Calu3 (cell line): ENCODE measurements at regions not wholly inside any gene's neighbourhood (a gene's known extent, or its start where the extent isn't known, plus 50 kb on each side); places are given as distances from the start of the nearest gene placed in this dataset.
"Not testable (repeated sequence)": the region's sequence is repeated elsewhere in the genome, so short reads cannot be mapped to it uniquely, and the experiment has no call there.

Experiments used
- BruUV-seq: library from RNA; stranded (reverse); fragments of 400-500 nt; replicated peaks from 2 replicates; lab custom pipeline; 2021; lab: Mats Ljungman, UMichigan
- CTCF ChIA-PET: fragments of 300-600 bp; sonication (Branson Sonifier 250); formaldehyde crosslinking; loops from one replicate; lab custom pipeline; 2022; ENCODE audit warnings: antibody characterized with exemption; lab: Charles Lee
- DNase-seq: peaks from one replicate; pipeline ENCODE4 v3.0.0; 2022
- H3K27ac Mint-ChIP-seq: one replicate; pipeline ENCODE4 v1.8.0; 2022; ENCODE audit warnings: mixed read lengths; ENCODE audit not compliant: unreplicated experiment
- H3K27me3 Mint-ChIP-seq: one replicate; pipeline ENCODE4 v1.8.0; 2022; ENCODE audit warnings: mixed read lengths; ENCODE audit not compliant: unreplicated experiment
- H3K36me3 Mint-ChIP-seq: one replicate; pipeline ENCODE4 v1.8.0; 2022; ENCODE audit warnings: mild to moderate bottlenecking, moderate library complexity, mixed read lengths; ENCODE audit not compliant: insufficient read depth, unreplicated experiment
- H3K4me1 Mint-ChIP-seq: one replicate; pipeline ENCODE4 v1.8.0; 2022; ENCODE audit warnings: mild to moderate bottlenecking, low read depth, mixed read lengths; ENCODE audit not compliant: unreplicated experiment
- H3K4me3 Mint-ChIP-seq: one replicate; pipeline ENCODE4 v1.8.0; 2022; ENCODE audit warnings: mild to moderate bottlenecking, low read depth, moderate library complexity, mixed read lengths; ENCODE audit not compliant: unreplicated experiment
- H3K9me3 Mint-ChIP-seq: one replicate; pipeline ENCODE4 v1.8.0; 2022; ENCODE audit warnings: low read depth, mixed read lengths; ENCODE audit not compliant: unreplicated experiment
- CTCF ChIP-seq: fragments of 200-600 bp; IDR thresholded peaks from one replicate; pipeline ENCODE4 v1.8.0; 2022; ENCODE audit warnings: antibody characterized with exemption; ENCODE audit not compliant: unreplicated experiment
- intact Hi-C: fragments of 100-400 bp; cut with micrococcal nuclease; formaldehyde crosslinking; loops from one replicate; pipeline ENCODE4 v1.10.0; 2022; ENCODE audit not compliant: unreplicated experiment

DNA sequence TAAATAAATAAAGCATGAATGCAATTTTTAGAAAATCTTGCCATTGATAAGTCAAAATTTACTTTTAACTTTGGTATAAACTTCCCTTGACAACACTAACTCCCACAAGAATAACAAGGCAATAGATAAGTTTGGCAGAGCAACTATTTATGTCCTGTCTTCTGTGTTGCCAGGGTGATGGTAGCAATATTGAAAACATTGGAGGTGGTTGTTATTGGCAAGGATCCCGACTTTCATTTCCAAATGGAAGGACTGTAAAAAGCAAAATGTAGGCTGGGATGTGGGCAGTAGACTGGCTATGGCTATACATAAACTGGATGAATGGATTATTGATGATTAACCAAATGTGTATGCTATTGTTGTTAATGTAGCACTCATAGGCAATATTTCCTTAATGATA is 134.9 kb upstream of the CACNA2D1 start:
- no peak overlapping the region for H3K4me3 Mint-ChIP-seq
- no peaks in the 10 kb centered on the region for H3K36me3 Mint-ChIP-seq
- DNase-seq, result no peak
- intact Hi-C loops, result no loop called here
- TF ChIP-seq CTCF, result no peak
- CTCF ChIA-PET, result no interaction called here
- H3K27ac Mint-ChIP-seq, result no peak overlapping the region
- no peaks in the 10 kb centered on the region for H3K4me1 Mint-ChIP-seq
- peaks cover 17% of the 10 kb centered on the region for H3K27me3 Mint-ChIP-seq
- BruUV-seq, result no TSS peak
- no peaks in the 10 kb centered on the region for H3K9me3 Mint-ChIP-seq

- Mint-ChIP-seq H3K9me3 (no peaks in the 10 kb centered on the region), H3K27ac (no peak overlapping the region), H3K27me3 (no peaks in the 10 kb centered on the region), H3K4me3 (no peak overlapping the region), H3K4me1 (no peaks in the 10 kb centered on the region), H3K36me3 (no peaks in the 10 kb centered on the region)
- DNase-seq, result peak; percentile 76
- CTCF ChIA-PET, result interaction anchor here (1.2 kb wide), 1 partner anchor 65 kb away, joined by 4 read pairs; no protein-coding TSS in a partner anchor
- intact Hi-C loops, result loop anchor here (1.0 to 5.0 kb wide), 4 partner anchors 65 to 336 kb away; no protein-coding TSS in a partner anchor
- TF ChIP-seq CTCF, result peak; percentile 60
- BruUV-seq, result no TSS peak
Measured at GRCh38 chr7:82572195-82572880, 128.8 kb upstream of the CACNA2D1 start.

- H3K36me3 Mint-ChIP-seq, CTCF ChIA-PET: not testable (repeated sequence)
Measured at GRCh38 chr7:82571047-82571446, 127.5 kb upstream of the CACNA2D1 start.

DNA sequence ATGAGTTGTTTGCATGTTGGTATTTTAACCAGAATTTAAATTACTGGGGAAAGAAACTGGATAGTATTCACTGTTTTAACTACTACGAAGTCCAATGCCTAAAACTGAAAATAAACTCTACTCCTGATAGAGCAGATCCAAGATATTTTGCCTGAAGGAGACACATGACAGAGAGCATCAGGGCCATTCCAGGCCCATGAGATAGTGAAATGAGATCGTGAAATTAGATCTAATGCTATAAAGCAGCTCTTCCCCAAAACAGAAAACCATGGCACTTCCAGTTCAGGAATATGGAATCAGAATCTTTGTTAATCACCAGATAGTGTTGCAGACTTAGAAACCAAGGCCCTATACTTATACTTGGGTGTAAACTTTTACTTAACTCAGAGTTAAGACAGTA is 124.3 kb upstream of the CACNA2D1 start:
- Mint-ChIP-seq H3K4me1 (peaks cover 4% of the 10 kb centered on the region), H3K27me3 (no peaks in the 10 kb centered on the region), H3K9me3 (no peaks in the 10 kb centered on the region), H3K4me3 (no peak overlapping the region), H3K36me3 (no peaks in the 10 kb centered on the region), H3K27ac (no peak overlapping the region)
- intact Hi-C loops, result no loop called here
- BruUV-seq, result no TSS peak
- CTCF ChIA-PET, result no interaction called here
- no peak for TF ChIP-seq CTCF
- no peak for DNase-seq

More at GRCh38 chr7:82571047-82571446, 127.5 kb upstream of the CACNA2D1 start:
- H3K27me3 Mint-ChIP-seq, BruUV-seq, H3K4me1 Mint-ChIP-seq, H3K27ac Mint-ChIP-seq, H3K9me3 Mint-ChIP-seq, DNase-seq, H3K4me3 Mint-ChIP-seq: not testable (repeated sequence)
- intact Hi-C loops, result loop anchor here (2.0 to 5.0 kb wide), 3 partner anchors 64 to 524 kb away; no protein-coding TSS in a partner anchor

GRCh38 chr7:82567356-82567755 is 123.8 kb upstream of the CACNA2D1 start:
- TF ChIP-seq CTCF, result no peak
- no peaks in the 10 kb centered on the region for H3K36me3 Mint-ChIP-seq
- CTCF ChIA-PET, result no interaction called here

More at GRCh38 chr7:82567356-82567755, 123.8 kb upstream of the CACNA2D1 start:
- H3K27ac Mint-ChIP-seq, result no peak overlapping the region
- no peaks in the 10 kb centered on the region for H3K9me3 Mint-ChIP-seq
- BruUV-seq, result no TSS peak
- DNase-seq, result no peak
- H3K4me3 Mint-ChIP-seq, result no peak overlapping the region
- no peaks in the 10 kb centered on the region for H3K27me3 Mint-ChIP-seq
- intact Hi-C loops, result no loop called here
- H3K4me1 Mint-ChIP-seq, result peaks cover 9% of the 10 kb centered on the region
